Left renal pelvis (tissue), 4 donors: ENCODE measurements at regions not wholly inside any gene's neighbourhood (a gene's known extent, or its start where the extent isn't known, plus 50 kb on each side); places are given as distances from the start of the nearest gene placed in this dataset.
"Not testable (repeated sequence)": the region's sequence is repeated elsewhere in the genome, so short reads cannot be mapped to it uniquely, and the experiment has no call there.

ENCODE experiments used
- DNase-seq, 4 donors: peaks; one replicate each; pipeline ENCODE4 v3.0.0-alpha.2; 2013; ENCODE audit warnings: low read depth in 4 of 4, low spot score in 3 of 4

DNA sequence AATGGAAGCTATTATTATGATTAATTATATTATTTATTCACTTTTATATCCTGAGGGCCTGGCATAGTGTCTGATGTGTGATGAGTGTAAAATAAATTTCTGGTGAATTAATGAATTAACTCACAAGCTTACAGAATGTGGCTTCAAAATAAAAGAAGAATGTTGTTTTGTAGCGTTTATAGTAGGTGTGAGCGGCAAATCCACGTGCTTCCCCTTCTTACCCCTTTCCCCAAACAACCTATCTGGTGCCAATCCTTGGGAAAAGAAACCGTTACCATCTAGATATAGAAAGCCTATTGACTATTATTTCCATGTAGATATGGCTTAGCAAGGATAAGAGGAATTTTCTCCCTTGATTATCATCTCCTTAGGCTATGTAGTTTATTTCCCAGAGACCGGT, 144.6 kb upstream of the CITED2 start:
- no peak for DNase-seq

DNA sequence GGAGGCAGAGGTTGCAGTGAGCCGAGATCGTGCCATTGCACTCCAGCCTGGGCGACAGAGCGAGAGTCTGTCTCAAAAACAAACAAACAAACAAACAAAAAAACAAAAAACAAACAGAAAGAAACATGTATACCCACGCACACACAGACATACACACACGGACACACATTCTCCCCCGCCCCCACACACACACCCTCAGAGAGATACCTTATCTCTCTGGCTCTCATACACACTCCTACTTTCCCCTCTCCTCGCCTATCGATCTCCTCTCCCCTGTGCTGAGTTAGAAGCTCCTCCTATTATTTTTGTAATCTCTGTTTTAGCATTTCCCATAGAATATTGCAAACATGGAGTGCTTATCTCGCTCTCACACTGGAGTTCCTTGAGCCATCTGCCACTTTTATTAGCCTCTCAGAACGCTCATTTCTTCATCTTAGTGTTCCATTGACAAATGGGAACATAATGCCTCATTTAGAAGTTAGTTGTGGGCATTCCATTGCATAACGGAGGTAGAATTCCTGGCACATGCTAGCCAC, 144.2 kb upstream of the CITED2 start:
- DNase-seq: no peak

DNA sequence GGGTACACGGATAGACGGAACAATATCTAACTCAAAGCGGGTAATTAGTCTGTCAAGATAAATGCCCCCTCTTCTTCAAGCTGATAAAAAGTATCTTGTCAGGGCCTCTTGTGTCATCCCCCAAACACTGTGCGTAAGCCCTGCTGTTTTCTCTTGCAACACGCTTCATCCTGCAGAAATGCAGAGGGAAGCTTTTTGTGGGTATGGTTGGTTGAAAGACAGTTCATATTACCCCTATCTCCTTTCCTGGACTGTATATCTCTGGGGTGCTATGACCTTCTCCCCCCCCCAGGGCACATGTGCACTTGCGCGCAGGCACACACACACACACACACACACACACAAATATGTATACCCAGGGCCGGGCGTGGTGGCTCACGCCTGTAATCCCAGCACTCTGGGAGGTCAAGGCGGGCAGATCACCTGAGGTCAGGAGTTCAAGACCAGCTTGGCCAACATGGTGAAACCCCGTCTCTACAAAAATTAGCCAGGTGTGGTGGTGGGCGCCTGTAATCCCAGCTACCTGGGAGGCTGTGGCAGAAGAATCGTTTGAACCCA, 143.6 kb upstream of the CITED2 start:
- not testable (repeated sequence) for DNase-seq

DNA sequence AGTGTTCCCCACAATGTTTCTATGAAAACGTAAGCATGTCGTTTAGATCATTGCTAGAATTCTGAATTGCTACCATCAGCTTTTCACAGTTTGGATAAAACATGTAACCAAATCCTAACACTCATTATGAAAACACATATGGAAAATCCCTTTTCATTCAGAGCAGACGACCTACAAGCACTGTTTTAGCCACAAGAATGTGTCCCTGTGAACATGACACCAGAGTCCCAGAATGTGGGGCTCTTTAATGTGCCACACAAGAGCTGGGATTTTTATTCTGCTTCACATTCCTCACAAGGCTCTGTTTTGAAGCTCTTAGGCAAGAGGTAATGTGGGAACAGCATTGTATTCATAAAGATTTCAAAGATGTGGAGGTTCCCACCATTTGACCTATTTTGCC, 141.1 kb upstream of the CITED2 start:
- no peak for DNase-seq

DNA sequence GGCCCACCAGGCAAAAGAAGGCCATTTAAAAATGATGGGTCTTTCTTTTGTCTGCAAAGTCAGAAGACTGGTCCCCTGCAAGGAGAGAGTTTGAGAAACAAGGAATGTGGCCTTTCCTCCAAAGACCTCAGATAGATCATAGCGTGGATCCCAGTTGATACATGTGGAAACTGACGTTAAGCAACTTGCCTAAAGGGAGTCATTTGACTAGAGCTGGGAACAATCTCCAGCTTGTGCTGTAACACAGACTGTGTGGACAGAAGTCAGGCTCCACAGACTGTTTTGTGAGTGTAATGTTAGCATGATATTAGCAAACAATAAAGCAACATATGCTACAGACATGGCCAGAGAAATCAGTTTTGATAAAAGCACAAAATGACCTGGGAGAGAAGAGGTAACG, 140.4 kb upstream of the CITED2 start:
- DNase-seq: no peak

DNA sequence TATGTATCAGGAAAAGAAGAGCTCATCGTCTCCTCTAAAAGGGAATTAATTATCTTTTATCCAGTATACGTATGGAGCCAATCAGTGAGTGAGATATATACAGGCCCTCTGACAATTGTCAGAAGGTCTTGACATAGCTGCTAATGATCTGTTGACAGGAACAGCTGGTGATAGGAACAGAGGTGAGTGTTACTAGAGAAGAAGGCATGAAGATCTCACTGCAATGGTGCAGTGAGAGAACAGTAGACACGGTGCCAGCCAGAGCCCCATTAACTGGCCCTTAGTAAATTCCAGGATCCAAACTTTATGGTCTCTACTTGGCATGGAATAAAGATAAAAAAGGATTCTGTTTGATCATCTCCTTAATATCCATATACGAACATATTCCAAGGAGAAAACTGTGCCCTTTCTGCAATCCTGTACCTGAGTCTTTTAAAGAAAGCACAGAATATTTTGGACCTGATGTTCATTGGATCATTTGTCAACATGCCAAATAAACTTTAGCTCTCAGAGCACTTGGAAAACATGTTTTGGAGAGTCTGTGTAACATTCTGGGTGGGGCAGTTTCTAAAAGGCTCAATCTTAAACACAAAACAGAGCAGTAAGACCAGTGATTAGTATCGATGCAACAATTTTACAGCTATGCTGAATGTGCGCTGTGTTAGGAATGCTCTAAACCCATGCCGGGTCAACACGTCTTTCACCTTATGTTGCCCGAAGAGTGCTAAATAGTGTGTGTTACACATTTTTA, 135.8 kb upstream of the CITED2 start:
- DNase-seq: no peak

DNA sequence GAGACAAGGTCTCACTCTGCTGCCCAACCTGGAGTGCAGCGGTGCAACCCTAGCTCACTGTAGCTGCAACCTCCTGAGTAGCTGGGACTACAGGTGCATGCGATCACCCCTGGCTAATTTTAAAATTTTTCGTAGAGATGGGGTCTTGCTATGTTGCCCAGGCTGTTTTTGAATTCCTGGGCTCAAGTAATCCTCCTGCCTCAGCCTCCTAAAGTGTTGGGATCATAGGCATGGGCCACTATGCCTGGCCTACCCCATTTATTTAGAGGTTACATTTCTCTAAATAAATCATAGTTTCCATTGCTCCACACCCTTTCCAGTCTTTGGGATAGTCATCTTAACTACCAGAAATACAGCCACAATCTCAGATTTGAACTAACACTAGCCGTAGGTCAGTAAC, 134.7 kb upstream of the CITED2 start:
- DNase-seq: no peak

- DNase-seq: no peak
These were observed 134.1 kb upstream of the CITED2 start for GRCh38 chr6:139508576-139508975.

DNA sequence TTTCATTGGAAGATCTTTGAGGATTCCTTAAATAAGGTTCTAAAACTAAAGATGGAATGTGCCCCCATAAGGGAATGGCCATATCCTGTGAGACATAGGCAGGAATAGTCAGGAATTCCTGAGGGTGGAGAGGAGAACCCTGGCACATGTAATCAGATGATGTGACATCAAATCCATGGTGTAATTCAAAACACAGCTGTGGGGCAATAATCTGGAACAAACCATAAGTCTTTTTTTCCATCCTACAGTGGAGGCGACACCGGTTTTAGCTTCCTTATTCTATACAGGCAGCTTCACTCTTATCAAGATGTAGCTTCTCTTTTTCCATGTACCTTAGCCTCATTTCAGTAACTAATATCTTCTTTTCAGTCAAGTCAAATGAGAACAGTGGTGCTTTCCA, 133.6 kb upstream of the CITED2 start:
- DNase-seq: no peak

GRCh38 chr6:139500977-139501376, 126.5 kb upstream of the CITED2 start:
- no peak for DNase-seq

GRCh38 chr6:139498715-139499114, 124.3 kb upstream of the CITED2 start:
- DNase-seq: no peak

DNA sequence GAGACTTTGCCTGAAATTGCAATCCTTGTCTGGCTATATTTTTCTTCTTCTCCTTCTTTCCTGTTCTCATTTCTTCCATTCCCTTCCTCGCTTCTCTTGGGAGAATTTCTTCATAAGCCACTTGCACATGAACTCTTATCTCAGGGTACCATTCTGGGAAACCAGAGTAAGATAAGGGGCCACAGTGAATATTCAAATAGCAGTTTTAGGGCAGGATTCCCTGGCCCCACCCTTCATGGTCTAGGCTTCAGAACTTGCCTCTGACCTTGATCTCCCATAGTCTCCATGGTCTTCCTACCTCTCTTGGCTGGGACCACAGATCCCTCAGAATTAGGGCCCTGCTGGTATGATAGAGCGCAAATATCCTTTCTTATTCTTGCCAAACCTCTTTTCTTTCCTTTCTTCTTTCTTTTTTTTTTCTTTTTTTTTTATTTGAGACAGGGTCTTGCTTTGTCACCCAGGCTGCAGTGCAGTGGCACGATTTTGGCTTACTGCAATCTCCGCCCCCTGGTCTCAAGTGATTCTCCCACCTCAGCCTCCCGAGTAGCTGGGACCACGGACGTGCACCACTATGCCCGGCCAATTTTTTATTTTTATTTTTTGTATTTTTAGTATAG, 123.0 kb upstream of the CITED2 start:
- no peak for DNase-seq

GRCh38 chr6:139496654-139497344, 122.4 kb upstream of the CITED2 start:
- DNase-seq: no peak

GRCh38 chr6:139494376-139494990, 120.0 kb upstream of the CITED2 start:
- no peak for DNase-seq

DNA sequence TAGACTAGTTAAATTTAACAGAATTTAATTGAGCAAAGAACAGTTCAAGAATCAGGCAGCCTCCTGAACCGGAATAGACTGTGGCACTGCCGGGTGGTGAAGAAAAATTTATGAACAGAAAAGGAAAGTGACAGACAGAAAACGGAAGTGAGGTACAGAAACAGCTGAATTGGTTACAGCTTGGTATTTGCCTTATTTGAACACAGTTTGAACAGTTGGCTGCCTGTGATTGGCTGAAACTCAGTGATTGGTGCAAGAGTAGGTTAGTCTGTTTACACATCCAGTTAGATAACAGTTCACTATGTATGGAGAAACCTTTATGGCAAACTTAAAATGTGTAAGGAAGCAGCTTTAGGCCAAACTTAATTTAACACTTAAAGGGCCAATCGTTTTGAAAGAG, 116.0 kb upstream of the CITED2 start:
- no peak for DNase-seq

DNA sequence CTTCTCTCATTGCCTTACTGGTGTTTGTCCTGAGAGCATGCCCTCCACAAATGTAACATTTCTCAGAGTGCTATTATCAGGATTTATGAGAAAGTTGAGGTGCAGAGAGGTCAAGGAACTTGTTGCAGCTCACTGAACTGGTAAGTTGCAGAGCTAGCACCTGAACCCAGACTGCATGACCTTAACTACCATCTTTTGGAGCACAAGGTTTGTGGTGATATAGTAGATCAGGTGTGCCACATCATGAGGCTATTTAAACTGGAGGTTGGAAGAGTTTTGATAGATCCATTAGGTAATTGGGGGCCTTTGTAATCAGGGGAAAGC, 112.0 kb upstream of the CITED2 start:
- no peak for DNase-seq

- no peak for DNase-seq
These were observed 111.5 kb upstream of the CITED2 start for GRCh38 chr6:139485742-139486475.

DNA sequence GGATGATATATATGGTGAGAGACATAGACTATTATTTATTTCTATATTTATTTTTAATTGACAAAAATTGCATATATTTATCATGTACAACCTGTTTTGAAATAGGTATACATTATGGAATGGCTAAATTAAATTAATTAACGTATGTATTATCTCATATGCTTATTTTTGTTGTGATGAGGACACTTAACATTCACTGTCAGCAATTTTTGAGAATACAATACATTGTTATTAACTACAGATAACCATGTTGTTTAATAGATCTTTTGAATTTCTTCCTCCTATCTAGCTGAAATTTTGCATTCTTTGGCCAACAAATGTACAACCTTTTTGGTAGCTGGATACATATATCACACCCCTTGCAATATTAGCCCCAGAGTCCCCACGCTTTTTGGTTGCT, 110.7 kb upstream of the CITED2 start:
- no peak for DNase-seq

GRCh38 chr6:139483079-139483478, 108.6 kb upstream of the CITED2 start:
- DNase-seq: no peak

DNA sequence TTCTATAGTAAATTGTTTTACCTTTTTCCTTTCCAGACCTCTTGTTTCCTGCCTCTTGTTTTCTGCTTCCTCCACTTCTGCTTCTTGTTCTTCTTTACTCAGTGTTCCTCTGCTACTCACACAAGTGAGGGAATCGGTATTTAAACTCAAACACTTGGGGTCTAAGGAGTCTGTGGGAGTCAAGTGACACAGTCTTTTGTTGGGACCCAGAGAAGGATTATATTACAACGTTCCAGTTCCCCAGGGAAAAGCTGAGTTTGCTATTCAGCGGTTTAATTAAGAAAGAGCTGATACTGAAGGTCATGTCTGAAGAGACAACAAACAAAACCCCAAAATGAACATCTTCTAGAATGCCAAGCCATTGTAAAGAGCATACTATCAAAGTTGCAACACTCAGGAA, 107.8 kb upstream of the CITED2 start:
- no peak for DNase-seq
